ENCODE measurements at regions not wholly inside any gene's neighbourhood (a gene's known extent, or its start where the extent isn't known, plus 50 kb on each side); places are given as distances from the start of the nearest gene placed in this dataset.

DNA sequence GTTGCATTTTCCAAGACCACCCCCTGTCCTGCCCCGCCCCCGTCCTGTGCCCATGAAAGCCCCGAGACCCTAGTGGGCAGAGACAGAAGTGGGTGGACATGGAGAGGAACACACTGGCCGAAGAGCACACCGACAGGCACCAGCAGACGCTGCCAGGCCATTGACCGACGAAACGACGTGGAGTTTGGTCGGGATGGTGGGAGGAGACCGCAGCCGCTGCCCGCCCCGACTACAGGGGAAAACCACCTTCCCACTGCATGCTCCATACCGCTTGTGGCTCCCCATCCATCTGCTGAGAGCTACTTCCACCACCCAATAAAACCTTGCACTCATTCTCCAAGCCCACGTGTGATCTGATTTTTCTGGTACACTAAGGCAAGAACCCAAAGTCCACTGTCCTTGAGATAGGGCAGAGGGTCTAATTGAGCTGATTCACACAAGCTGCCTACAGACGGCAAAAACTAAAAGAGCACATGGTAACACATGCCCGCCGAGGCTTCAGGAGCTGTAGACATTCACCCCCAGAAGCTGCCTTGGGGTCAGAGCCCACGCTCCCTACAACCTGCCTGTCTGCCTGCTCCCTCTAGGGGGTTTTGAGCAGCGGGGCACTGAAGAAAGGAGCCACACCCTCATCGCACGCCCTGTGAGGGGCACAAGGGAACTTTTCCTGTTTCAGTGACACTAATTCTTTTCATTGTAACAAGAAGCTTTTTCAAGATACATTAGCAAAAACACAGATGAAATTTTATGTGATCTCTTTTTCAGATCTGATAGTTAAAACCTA is 81.2 kb upstream of the RAB3GAP2 start:
- TF ChIP-seq GATA2 (IDR thresholded peaks at IDR 0.05; ENCODE audit: low read depth, low read length) (no peak), GATA3 (IDR thresholded peaks at IDR 0.05; ENCODE audit: low read depth, low read length) (no peak)

Measured in SH-SY5Y (cell line).